Tibial nerve (tissue), 4 donors: ENCODE measurements at regions not wholly inside any gene's neighbourhood (a gene's known extent, or its start where the extent isn't known, plus 50 kb on each side); places are given as distances from the start of the nearest gene placed in this dataset.

Experiments used
- DNase-seq, 2 donors: peaks; one replicate each; pipeline ENCODE4 v3.0.0-alpha.2; 2019; ENCODE audit warnings: low spot score in 2 of 2
- H3K27ac ChIP-seq, 4 donors: fragments of 200-600 bp; sonication (generic) in 3 of 4; one replicate each; pipeline ENCODE4 v1.5.1; 2017 to 2019; ENCODE audit warnings: mild to moderate bottlenecking in 1 of 4
- H3K27me3 ChIP-seq, 2 donors: fragments of 200-600 bp; sonication (generic) in 1 of 2; one replicate each; pipeline versions ENCODE4 v1.5.1 to v1.6.0; 2017 to 2019
- H3K36me3 ChIP-seq, 3 donors: fragments of 200-600 bp; sonication (generic); one replicate each; pipeline ENCODE4 v1.5.1; 2018 to 2019
- H3K4me1 ChIP-seq, 4 donors: fragments of 200-600 bp; sonication (generic) in 3 of 4; one replicate each; pipeline ENCODE4 v1.5.1; 2017 to 2019
- H3K4me3 ChIP-seq, 4 donors: fragments of 200-600 bp; sonication (generic) in 3 of 4; one replicate each; pipeline ENCODE4 v1.5.1; 2017 to 2019; ENCODE audit warnings: mild to moderate bottlenecking in 1 of 4, moderate library complexity in 1 of 4
- H3K9me3 ChIP-seq, 4 donors: fragments of 200-600 bp; sonication (generic) in 3 of 4; one replicate each; pipeline ENCODE4 v1.5.1; 2017 to 2019
- EP300 ChIP-seq, 2 donors: sonication (generic); formaldehyde crosslinking; IDR thresholded peaks; one replicate each; pipeline ENCODE4 v1.6.1; 2017; ENCODE audit warnings: antibody characterized with exemption in 2 of 2, mild to moderate bottlenecking in 1 of 2
- POLR2A ChIP-seq, 2 donors: fragments of 450-650 bp; IDR thresholded peaks; one replicate each; pipeline ENCODE4 v1.6.1; 2017; ENCODE audit warnings: antibody characterized with exemption in 2 of 2, mild to moderate bottlenecking in 2 of 2, moderate library complexity in 2 of 2
- WGBS, 2 donors: methylation state at CpG; one replicate each; pipeline ENCODE4 v1.1.5; 2018; 5-methylcytosine and 5-hydroxymethylcytosine counted together
- TF ChIP-seq, protein P1 (sequence below), 5 experiments: fragments of 200-600 bp in 3 of 5; fragments of 450-650 bp in 2 of 5; sonication (generic) in 3 of 5; IDR thresholded peaks; one replicate each; pipeline ENCODE4 v1.5.1; 2016 to 2019; ENCODE audit warnings: antibody characterized with exemption in 5 of 5, mild to moderate bottlenecking in 3 of 5, moderate library complexity in 2 of 5

DNA sequence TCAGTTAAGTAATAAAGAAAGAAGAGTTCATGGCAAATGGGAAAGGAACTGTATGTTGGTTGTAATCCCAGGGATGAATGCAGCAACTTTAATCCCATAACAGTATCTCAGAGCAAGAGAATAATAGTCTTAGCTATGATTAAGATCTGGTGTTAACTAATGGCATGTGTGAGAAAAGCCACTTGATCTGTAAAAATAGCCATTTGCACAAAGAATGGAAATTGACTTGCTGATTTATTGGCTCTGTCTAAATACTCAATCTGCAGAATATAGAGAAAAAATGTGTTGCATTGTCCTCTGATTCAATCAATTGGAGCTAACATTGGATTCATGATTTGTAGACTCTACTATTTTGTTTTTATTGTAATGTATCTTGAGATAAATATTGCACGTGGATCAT lies 987.0 kb downstream of the NSUN3 start:
- Histone ChIP-seq H3K27me3 (no peaks in the 10 kb centered on the region), H3K4me3 (no peak overlapping the region), H3K9me3 (no peaks in the 10 kb centered on the region), H3K4me1 (peaks cover 0 to 12% (median 0%) of the 10 kb centered on the region in 4 donors), H3K27ac (no peak overlapping the region), H3K36me3 (no peaks in the 10 kb centered on the region)
- 70 to 72% methylated on average over 1 of the region's 1 CpG for WGBS, 2 donors
- no peak for DNase-seq
- TF ChIP-seq EP300 (IDR thresholded peaks at IDR 0.05) (no peak), POLR2A (IDR thresholded peaks at IDR 0.05) (no peak)
- TF ChIP-seq, protein P1, sequence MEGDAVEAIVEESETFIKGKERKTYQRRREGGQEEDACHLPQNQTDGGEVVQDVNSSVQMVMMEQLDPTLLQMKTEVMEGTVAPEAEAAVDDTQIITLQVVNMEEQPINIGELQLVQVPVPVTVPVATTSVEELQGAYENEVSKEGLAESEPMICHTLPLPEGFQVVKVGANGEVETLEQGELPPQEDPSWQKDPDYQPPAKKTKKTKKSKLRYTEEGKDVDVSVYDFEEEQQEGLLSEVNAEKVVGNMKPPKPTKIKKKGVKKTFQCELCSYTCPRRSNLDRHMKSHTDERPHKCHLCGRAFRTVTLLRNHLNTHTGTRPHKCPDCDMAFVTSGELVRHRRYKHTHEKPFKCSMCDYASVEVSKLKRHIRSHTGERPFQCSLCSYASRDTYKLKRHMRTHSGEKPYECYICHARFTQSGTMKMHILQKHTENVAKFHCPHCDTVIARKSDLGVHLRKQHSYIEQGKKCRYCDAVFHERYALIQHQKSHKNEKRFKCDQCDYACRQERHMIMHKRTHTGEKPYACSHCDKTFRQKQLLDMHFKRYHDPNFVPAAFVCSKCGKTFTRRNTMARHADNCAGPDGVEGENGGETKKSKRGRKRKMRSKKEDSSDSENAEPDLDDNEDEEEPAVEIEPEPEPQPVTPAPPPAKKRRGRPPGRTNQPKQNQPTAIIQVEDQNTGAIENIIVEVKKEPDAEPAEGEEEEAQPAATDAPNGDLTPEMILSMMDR (IDR thresholded peaks at IDR 0.05): no peak

DNA sequence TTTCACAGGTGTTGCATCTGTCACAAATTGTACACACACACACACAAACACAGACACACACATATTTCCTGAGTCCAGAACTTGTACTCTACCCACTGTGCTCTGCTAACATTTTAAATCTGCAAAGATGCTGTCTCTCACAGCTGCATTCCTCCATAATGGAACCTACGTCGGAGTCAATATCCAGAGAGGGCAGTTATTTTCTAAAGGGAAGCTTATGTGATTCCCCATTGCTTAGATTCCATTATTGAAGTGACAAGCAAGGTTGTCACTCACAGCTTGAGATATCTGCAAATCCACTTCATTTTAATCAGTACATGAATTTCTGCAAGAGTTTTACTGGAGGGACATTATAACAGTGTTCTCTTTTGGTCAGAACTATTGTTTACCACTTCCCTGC lies 992.4 kb downstream of the NSUN3 start:
- no peaks in the 10 kb centered on the region for H3K9me3 ChIP-seq
- no peak overlapping the region for H3K4me3 ChIP-seq
- no peaks in the 10 kb centered on the region for H3K4me1 ChIP-seq
- H3K36me3 ChIP-seq: no peaks in the 10 kb centered on the region
- no peak for TF ChIP-seq POLR2A (IDR thresholded peaks at IDR 0.05)
- TF ChIP-seq EP300 (IDR thresholded peaks at IDR 0.05): no peak
- TF ChIP-seq, protein P1 (IDR thresholded peaks at IDR 0.05): no peak
- 83 to 92% methylated on average over 2 of the region's 2 CpGs for WGBS, 2 donors
- no peaks in the 10 kb centered on the region for H3K27me3 ChIP-seq
- H3K27ac ChIP-seq: no peak overlapping the region
- no peak for DNase-seq

DNA sequence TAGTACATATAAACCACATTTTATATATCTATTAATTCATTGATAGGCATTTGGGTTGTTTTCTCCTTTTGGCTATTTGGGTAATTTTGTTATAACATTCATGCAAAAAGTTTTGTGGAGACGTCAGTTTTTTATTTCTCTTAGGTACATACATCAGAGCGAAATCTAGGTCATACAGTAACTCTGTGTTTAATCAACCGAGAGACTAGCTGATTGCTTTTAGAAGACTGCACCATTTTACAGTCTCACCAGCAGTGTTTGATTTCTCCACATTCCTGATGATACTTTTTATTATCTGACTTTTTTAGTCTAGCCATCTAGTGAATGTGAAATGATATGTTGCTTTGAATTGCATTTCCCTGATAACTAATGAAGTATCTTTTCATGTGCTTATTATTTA lies 1019.3 kb downstream of the NSUN3 start:
- Histone ChIP-seq H3K4me3 (no peak overlapping the region), H3K36me3 (no peaks in the 10 kb centered on the region), H3K4me1 (no peaks in the 10 kb centered on the region), H3K27ac (no peak overlapping the region), H3K27me3 (no peaks in the 10 kb centered on the region), H3K9me3 (peaks cover 0 to 7% (median 0%) of the 10 kb centered on the region in 4 donors)
- 87 to 94% methylated on average over 3 of the region's 3 CpGs for WGBS, 2 donors
- DNase-seq: no peak
- TF ChIP-seq, protein P1 (IDR thresholded peaks at IDR 0.05): no peak

DNA sequence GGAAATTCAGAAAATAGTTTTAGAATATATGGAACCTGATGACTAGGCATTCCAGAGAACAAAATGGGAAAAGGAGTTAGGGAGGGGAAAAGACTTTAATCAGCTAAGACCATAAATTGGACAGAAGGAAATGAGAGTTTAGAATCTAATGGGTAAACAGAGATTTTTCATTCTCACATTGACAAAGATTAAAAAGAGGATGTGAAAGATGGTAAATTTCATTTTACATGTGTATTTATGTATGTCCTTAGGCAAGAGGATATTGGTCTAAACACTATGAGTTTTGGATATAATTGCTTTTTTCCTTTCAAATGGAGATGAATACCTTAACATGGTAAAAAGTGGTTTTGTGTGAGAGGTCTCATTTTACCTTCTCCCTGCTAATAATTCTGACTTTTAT lies 1021.9 kb downstream of the NSUN3 start:
- Histone ChIP-seq H3K4me3 (no peak overlapping the region), H3K36me3 (no peaks in the 10 kb centered on the region), H3K4me1 (no peaks in the 10 kb centered on the region), H3K9me3 (peaks cover 0 to 7% (median 0%) of the 10 kb centered on the region in 4 donors), H3K27me3 (no peaks in the 10 kb centered on the region), H3K27ac (no peak overlapping the region)
- no peak for TF ChIP-seq EP300 (IDR thresholded peaks at IDR 0.05)
- TF ChIP-seq POLR2A (IDR thresholded peaks at IDR 0.05): no peak
- TF ChIP-seq, protein P1 (IDR thresholded peaks at IDR 0.05): no peak
- no peak for DNase-seq

DNA sequence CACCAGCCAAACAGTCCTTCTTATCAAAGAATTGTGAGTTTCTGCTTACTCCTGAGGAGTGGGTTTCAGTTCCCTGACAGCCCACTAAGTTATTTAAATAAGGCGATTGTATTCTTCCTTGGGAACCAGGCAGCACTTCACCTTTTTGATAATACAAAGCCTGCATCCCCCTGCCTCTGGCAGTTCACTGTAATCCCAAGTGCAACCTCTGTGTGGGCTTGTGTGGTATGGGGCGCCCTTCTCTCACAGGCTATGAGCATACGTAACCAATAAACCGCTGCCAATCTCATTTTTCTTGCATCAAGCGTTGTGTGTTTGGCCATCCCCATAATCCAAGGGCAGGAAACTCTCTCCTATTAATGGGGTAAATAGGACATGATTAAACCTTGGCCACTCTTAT lies 1025.6 kb downstream of the NSUN3 start:
- DNase-seq: no peak
- TF ChIP-seq, protein P1 (IDR thresholded peaks at IDR 0.05): no peak
- TF ChIP-seq EP300 (IDR thresholded peaks at IDR 0.05) (no peak), POLR2A (IDR thresholded peaks at IDR 0.05) (no peak)
- H3K9me3 ChIP-seq: no peaks in the 10 kb centered on the region
- H3K4me3 ChIP-seq: no peak overlapping the region
- no peaks in the 10 kb centered on the region for H3K27me3 ChIP-seq
- WGBS, 2 donors: 93 to 94% methylated on average over 5 of the region's 5 CpGs
- no peaks in the 10 kb centered on the region for H3K36me3 ChIP-seq
- H3K27ac ChIP-seq: no peak overlapping the region
- no peaks in the 10 kb centered on the region for H3K4me1 ChIP-seq
